Endothelial cell of umbilical vein (primary cell): ENCODE measurements at regions not wholly inside any gene's neighbourhood (a gene's known extent, or its start where the extent isn't known, plus 50 kb on each side); places are given as distances from the start of the nearest gene placed in this dataset.

Experiments used
- BruUV-seq: library from RNA; stranded (reverse); fragments of 400-500 nt; replicated peaks from 2 replicates; lab custom pipeline; 2021; lab: Mats Ljungman, UMichigan
- CTCF ChIA-PET: fragments of 300-600, 350-600 bp; sonication (Branson Sonifier 250); formaldehyde crosslinking; loops from one replicate; lab custom pipeline; 2021; ENCODE audit warnings: antibody characterized with exemption, inconsistent platforms; lab: Charles Lee
- POLR2A ChIA-PET: fragments of 300-600, 350-600 bp; sonication (Branson Sonifier 250); formaldehyde crosslinking; loops from one replicate; lab custom pipeline; 2021; ENCODE audit warnings: antibody characterized with exemption, inconsistent platforms; lab: Charles Lee
- DNase-seq: peaks from one replicate; pipeline ENCODE4 v3.0.0-alpha.2; 2011; ENCODE audit warnings: low read depth, low spot score
- FAIRE-seq: peaks from 2 replicates; lab custom pipeline; 2011; peaks lifted over from hg19 to GRCh38; lab: Jason Lieb, UNC
- H2AFZ ChIP-seq: 2 replicates; pipeline ENCODE4 v1.6.0; 2012; ENCODE audit warnings: low read depth, low read length, control low read depth, inconsistent platforms
- H3K27ac ChIP-seq: 2 replicates; pipeline ENCODE4 v1.5.1; 2011; ENCODE audit warnings: low read depth, mild to moderate bottlenecking, control low read depth, low read length, moderate library complexity; ENCODE audit not compliant: insufficient read depth
- H3K27me3 ChIP-seq, 2 experiments: 2 replicates each; pipeline versions ENCODE4 v1.6.0 to v1.6.1; 2011; ENCODE audit warnings: low read length in 2 of 2, mixed read lengths in 1 of 2; ENCODE audit not compliant: control insufficient read depth in 2 of 2, insufficient read depth in 2 of 2
- H3K36me3 ChIP-seq, 2 experiments: 2 replicates in 1 of 2; 3 replicates in 1 of 2; pipeline ENCODE4 v1.5.1; 2011; ENCODE audit warnings: low read length in 2 of 2, mild to moderate bottlenecking in 1 of 2, moderate library complexity in 1 of 2; ENCODE audit not compliant: control insufficient read depth in 2 of 2, insufficient read depth in 2 of 2; ENCODE audit errors: extremely low read depth in 1 of 2
- H3K4me1 ChIP-seq: 3 replicates; pipeline ENCODE4 v1.5.1; 2011; ENCODE audit warnings: mild to moderate bottlenecking, low read length; ENCODE audit not compliant: control insufficient read depth, insufficient read depth; ENCODE audit errors: extremely low read depth
- H3K4me2 ChIP-seq: 2 replicates; pipeline ENCODE4 v1.6.1; 2011; ENCODE audit warnings: low read length, control low read depth, mixed read lengths; ENCODE audit not compliant: insufficient read depth
- H3K4me3 ChIP-seq, 3 experiments: fragments of 200-600 bp in 1 of 3; sonication (generic), shearing (Covaris generic) in 1 of 3; replicated peaks in 1 of 3; 2 replicates each; pipeline ENCODE4 v1.5.1; 2011 to 2016; ENCODE audit warnings: control low read depth in 3 of 3, low read length in 3 of 3, mild to moderate bottlenecking in 2 of 3, inconsistent platforms in 1 of 3, low read depth in 1 of 3, moderate library complexity in 1 of 3; ENCODE audit not compliant: insufficient read depth in 1 of 3
- H3K79me2 ChIP-seq: 2 replicates; pipeline ENCODE4 v1.6.0; 2012; ENCODE audit warnings: low read length, inconsistent platforms; ENCODE audit not compliant: control insufficient read depth, insufficient read depth
- H3K9ac ChIP-seq: replicated peaks from 2 replicates; pipeline ENCODE3; 2011; ENCODE audit warnings: low read length, control low read depth; ENCODE audit not compliant: insufficient read depth; ENCODE audit errors: extremely low read depth
- H3K9me1 ChIP-seq: replicated peaks from 3 replicates; pipeline ENCODE4 v1.6.0; 2011; ENCODE audit warnings: mild to moderate bottlenecking, low read length; ENCODE audit not compliant: control insufficient read depth, insufficient read depth; ENCODE audit errors: extremely low read depth
- H3K9me3 ChIP-seq: replicated peaks from 2 replicates; pipeline ENCODE4 v1.5.1; 2012; ENCODE audit warnings: low read length, inconsistent platforms; ENCODE audit not compliant: control insufficient read depth, insufficient read depth
- H4K20me1 ChIP-seq: replicated peaks from 2 replicates; pipeline ENCODE3; 2011; ENCODE audit warnings: mild to moderate bottlenecking, low read length; ENCODE audit not compliant: control insufficient read depth, insufficient read depth; ENCODE audit errors: extremely low read depth
- EZH2 ChIP-seq: IDR thresholded peaks from 2 replicates; pipeline ENCODE4 v1.6.1; 2012; ENCODE audit warnings: borderline replicate concordance, low read depth, mild to moderate bottlenecking, moderate library complexity, low read length, inconsistent platforms; ENCODE audit not compliant: severe bottlenecking
- FOS ChIP-seq: IDR thresholded peaks from 2 replicates; pipeline ENCODE4 v1.6.1; 2011; ENCODE audit warnings: mild to moderate bottlenecking, low read length, moderate library complexity, borderline replicate concordance; ENCODE audit not compliant: insufficient read depth
- GATA2 ChIP-seq: IDR thresholded peaks from 2 replicates; pipeline ENCODE4 v1.7.0; 2011; ENCODE audit warnings: low read depth, mild to moderate bottlenecking, moderate library complexity, mixed read lengths, low read length; ENCODE audit not compliant: insufficient read length, insufficient read depth
- JUN ChIP-seq: IDR thresholded peaks from 2 replicates; pipeline ENCODE4 v1.6.1; 2011; ENCODE audit warnings: borderline replicate concordance, low read depth; ENCODE audit not compliant: insufficient read length, insufficient read depth
- MYC ChIP-seq: IDR thresholded peaks from one replicate; pipeline ENCODE4 v1.6.1; 2011; ENCODE audit warnings: mild to moderate bottlenecking, low read depth, low read length
- POLR2A ChIP-seq: IDR thresholded peaks from 2 replicates; pipeline ENCODE4 v1.6.1; 2012; ENCODE audit warnings: low read depth, mild to moderate bottlenecking, control low read depth, low read length
- POLR2AphosphoS5 ChIP-seq: IDR thresholded peaks from 2 replicates; pipeline ENCODE4 v1.6.1; 2012; ENCODE audit warnings: low read depth, mild to moderate bottlenecking, control low read depth, low read length, moderate library complexity; ENCODE audit not compliant: insufficient read depth
- dilution Hi-C: fragments of 300-500 bp; cut with MboI; formaldehyde crosslinking; loops from one replicate; pipeline ENCODE4 v1.15.0; 2019; ENCODE audit warnings: low sequenced_read_pairs; ENCODE audit not compliant: extremely low pct_ligation_motif_present
- intact Hi-C: fragments of 100-400 bp; cut with micrococcal nuclease; formaldehyde crosslinking; loops from one replicate; pipeline ENCODE4 v1.10.0; 2022
- TF ChIP-seq, protein P1 (sequence below): IDR thresholded peaks from 2 replicates; pipeline ENCODE4 v1.6.1; 2011; ENCODE audit not compliant: insufficient read depth, insufficient read length
- TF ChIP-seq, protein P2 (sequence below), 2 donors: IDR thresholded peaks; 1 replicate in 1 of 2; 2 replicates in 1 of 2; pipeline ENCODE4 v1.5.1; 2011; ENCODE audit warnings: low read length in 2 of 2, mild to moderate bottlenecking in 2 of 2, moderate library complexity in 2 of 2, control low read depth in 1 of 2, inconsistent platforms in 1 of 2, low read depth in 1 of 2; ENCODE audit not compliant: insufficient read depth in 1 of 2; ENCODE audit errors: extremely low read depth in 1 of 2

- Histone ChIP-seq H3K9me1 (no peaks in the 10 kb centered on the region), H3K27ac (no peak overlapping the region), H3K4me1 (no peaks in the 10 kb centered on the region), H4K20me1 (no peaks in the 10 kb centered on the region), H3K9ac (no peak overlapping the region), H3K4me3 (no peak overlapping the region), H2AFZ (no peak overlapping the region), H3K79me2 (no peaks in the 10 kb centered on the region), H3K4me2 (no peak overlapping the region), H3K27me3 (peaks cover 0 to 2% of the 10 kb centered on the region in 2 experiments), H3K36me3 (no peaks in the 10 kb centered on the region), H3K9me3 (no peaks in the 10 kb centered on the region)
- intact Hi-C loops, result no loop called here
- DNase-seq (no peak), FAIRE-seq (no peak)
- BruUV-seq, result no TSS peak
- POLR2A ChIA-PET, result no interaction called here
- CTCF ChIA-PET, result interaction anchor here (1.0 kb wide), 1 partner anchor 20 kb away, joined by 3 read pairs; no protein-coding TSS in a partner anchor
- TF ChIP-seq EZH2 (no peak), POLR2AphosphoS5 (no peak), POLR2A (no peak), JUN (no peak), GATA2 (no peak), MYC (no peak), FOS (no peak)
- TF ChIP-seq, protein P1, sequence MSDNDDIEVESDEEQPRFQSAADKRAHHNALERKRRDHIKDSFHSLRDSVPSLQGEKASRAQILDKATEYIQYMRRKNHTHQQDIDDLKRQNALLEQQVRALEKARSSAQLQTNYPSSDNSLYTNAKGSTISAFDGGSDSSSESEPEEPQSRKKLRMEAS, result no peak
- TF ChIP-seq, protein P2, sequence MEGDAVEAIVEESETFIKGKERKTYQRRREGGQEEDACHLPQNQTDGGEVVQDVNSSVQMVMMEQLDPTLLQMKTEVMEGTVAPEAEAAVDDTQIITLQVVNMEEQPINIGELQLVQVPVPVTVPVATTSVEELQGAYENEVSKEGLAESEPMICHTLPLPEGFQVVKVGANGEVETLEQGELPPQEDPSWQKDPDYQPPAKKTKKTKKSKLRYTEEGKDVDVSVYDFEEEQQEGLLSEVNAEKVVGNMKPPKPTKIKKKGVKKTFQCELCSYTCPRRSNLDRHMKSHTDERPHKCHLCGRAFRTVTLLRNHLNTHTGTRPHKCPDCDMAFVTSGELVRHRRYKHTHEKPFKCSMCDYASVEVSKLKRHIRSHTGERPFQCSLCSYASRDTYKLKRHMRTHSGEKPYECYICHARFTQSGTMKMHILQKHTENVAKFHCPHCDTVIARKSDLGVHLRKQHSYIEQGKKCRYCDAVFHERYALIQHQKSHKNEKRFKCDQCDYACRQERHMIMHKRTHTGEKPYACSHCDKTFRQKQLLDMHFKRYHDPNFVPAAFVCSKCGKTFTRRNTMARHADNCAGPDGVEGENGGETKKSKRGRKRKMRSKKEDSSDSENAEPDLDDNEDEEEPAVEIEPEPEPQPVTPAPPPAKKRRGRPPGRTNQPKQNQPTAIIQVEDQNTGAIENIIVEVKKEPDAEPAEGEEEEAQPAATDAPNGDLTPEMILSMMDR (IDR thresholded peaks at IDR 0.05; ENCODE audit: extremely low read depth in 1 of 2, insufficient read depth in 1 of 2, low read depth in 1 of 2, low read length in 2 of 2), result no peak
- dilution Hi-C loops, result no loop called here
Measured at GRCh38 chr21:15277466-15277865, 212.7 kb upstream of the NRIP1 start.
